Caco-2 (cell line): ENCODE measurements at regions not wholly inside any gene's neighbourhood (a gene's known extent, or its start where the extent isn't known, plus 50 kb on each side); places are given as distances from the start of the nearest gene placed in this dataset.

Experiments used
- BruUV-seq: library from RNA; stranded (reverse); fragments of 400-500 nt; replicated peaks from 2 replicates; lab custom pipeline; 2021; lab: Mats Ljungman, UMichigan
- CTCF ChIA-PET: fragments of 300-600 bp; sonication (Branson Sonifier 250); formaldehyde crosslinking; loops from one replicate; lab custom pipeline; 2022; ENCODE audit warnings: antibody characterized with exemption; lab: Charles Lee
- POLR2A ChIA-PET: fragments of 300-600 bp; sonication (Branson Sonifier 250); formaldehyde crosslinking; loops from one replicate; lab custom pipeline; 2022; ENCODE audit warnings: antibody characterized with exemption; lab: Charles Lee
- DNase-seq, 2 experiments: peaks; one replicate each; pipeline versions ENCODE4 v3.0.0 to v3.0.0-alpha.2; 2020 to 2022
- H3K27me3 ChIP-seq: replicated peaks from 2 replicates; pipeline ENCODE4 v1.6.0; 2011; ENCODE audit warnings: low read length; ENCODE audit not compliant: control insufficient read depth, insufficient read depth
- H3K36me3 ChIP-seq: 2 replicates; pipeline ENCODE4 v1.5.1; 2011; ENCODE audit warnings: low read length; ENCODE audit not compliant: control insufficient read depth, insufficient read depth
- H3K4me1 ChIP-seq: fragments of 250-450 bp; sonication (Bioruptor Pico); 2 replicates; pipeline ENCODE4 v1.5.1; 2020; ENCODE audit warnings: mild to moderate bottlenecking
- H3K4me3 ChIP-seq: 2 replicates; pipeline ENCODE4 v1.5.1; 2011; ENCODE audit warnings: low read depth, mild to moderate bottlenecking, control low read depth, low read length
- H3K9me3 ChIP-seq: fragments of 250-450 bp; sonication (Bioruptor Pico); 2 replicates; pipeline ENCODE4 v1.5.1; 2020; ENCODE audit warnings: mild to moderate bottlenecking, moderate library complexity
- H3K27ac Mint-ChIP-seq: one replicate; pipeline ENCODE4 v1.8.0; 2022; ENCODE audit warnings: mixed read lengths; ENCODE audit not compliant: unreplicated experiment
- H3K27me3 Mint-ChIP-seq: one replicate; pipeline ENCODE4 v1.8.0; 2022; ENCODE audit warnings: mixed read lengths; ENCODE audit not compliant: insufficient read depth, unreplicated experiment
- H3K36me3 Mint-ChIP-seq: one replicate; pipeline ENCODE4 v1.8.0; 2022; ENCODE audit warnings: mild to moderate bottlenecking, mixed read lengths; ENCODE audit not compliant: insufficient read depth, unreplicated experiment
- H3K4me1 Mint-ChIP-seq: one replicate; pipeline ENCODE4 v1.8.0; 2022; ENCODE audit warnings: low read depth, mixed read lengths; ENCODE audit not compliant: unreplicated experiment
- H3K4me3 Mint-ChIP-seq: one replicate; pipeline ENCODE4 v1.8.0; 2022; ENCODE audit warnings: mild to moderate bottlenecking, moderate library complexity, mixed read lengths; ENCODE audit not compliant: unreplicated experiment
- H3K9me3 Mint-ChIP-seq: one replicate; pipeline ENCODE4 v1.8.0; 2022; ENCODE audit warnings: mixed read lengths; ENCODE audit not compliant: unreplicated experiment
- intact Hi-C: fragments of 100-400 bp; cut with micrococcal nuclease; formaldehyde crosslinking; loops from one replicate; pipeline ENCODE4 v1.10.0; 2022; ENCODE audit not compliant: unreplicated experiment
- TF ChIP-seq, protein P1 (sequence below), 2 experiments: fragments of 200-600 bp in 1 of 2; IDR thresholded peaks; 1 replicate in 1 of 2; 2 replicates in 1 of 2; pipeline versions ENCODE4 v1.5.1 to v1.8.0; 2011 to 2022; ENCODE audit warnings: antibody characterized with exemption in 1 of 2, control low read depth in 1 of 2, inconsistent platforms in 1 of 2, low read depth in 1 of 2, low read length in 1 of 2, mild to moderate bottlenecking in 1 of 2, moderate library complexity in 1 of 2; ENCODE audit not compliant: insufficient read depth in 1 of 2, severe bottlenecking in 1 of 2, unreplicated experiment in 1 of 2

- DNase-seq, result no peak
- no peak overlapping the region for H3K27ac Mint-ChIP-seq
- TF ChIP-seq, protein P1, sequence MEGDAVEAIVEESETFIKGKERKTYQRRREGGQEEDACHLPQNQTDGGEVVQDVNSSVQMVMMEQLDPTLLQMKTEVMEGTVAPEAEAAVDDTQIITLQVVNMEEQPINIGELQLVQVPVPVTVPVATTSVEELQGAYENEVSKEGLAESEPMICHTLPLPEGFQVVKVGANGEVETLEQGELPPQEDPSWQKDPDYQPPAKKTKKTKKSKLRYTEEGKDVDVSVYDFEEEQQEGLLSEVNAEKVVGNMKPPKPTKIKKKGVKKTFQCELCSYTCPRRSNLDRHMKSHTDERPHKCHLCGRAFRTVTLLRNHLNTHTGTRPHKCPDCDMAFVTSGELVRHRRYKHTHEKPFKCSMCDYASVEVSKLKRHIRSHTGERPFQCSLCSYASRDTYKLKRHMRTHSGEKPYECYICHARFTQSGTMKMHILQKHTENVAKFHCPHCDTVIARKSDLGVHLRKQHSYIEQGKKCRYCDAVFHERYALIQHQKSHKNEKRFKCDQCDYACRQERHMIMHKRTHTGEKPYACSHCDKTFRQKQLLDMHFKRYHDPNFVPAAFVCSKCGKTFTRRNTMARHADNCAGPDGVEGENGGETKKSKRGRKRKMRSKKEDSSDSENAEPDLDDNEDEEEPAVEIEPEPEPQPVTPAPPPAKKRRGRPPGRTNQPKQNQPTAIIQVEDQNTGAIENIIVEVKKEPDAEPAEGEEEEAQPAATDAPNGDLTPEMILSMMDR (IDR thresholded peaks at IDR 0.05; ENCODE audit: insufficient read depth in 1 of 2, low read depth in 1 of 2, low read length in 1 of 2, severe bottlenecking in 1 of 2, unreplicated experiment in 1 of 2), result no peak
- H3K4me3 ChIP-seq, result no peak overlapping the region
- peaks cover 5% of the 10 kb centered on the region for H3K27me3 Mint-ChIP-seq
- H3K4me1 Mint-ChIP-seq, result no peaks in the 10 kb centered on the region
- no peaks in the 10 kb centered on the region for H3K9me3 ChIP-seq
- no peaks in the 10 kb centered on the region for H3K4me1 ChIP-seq
- BruUV-seq, result no TSS peak
- no peaks in the 10 kb centered on the region for H3K36me3 Mint-ChIP-seq
- no peak overlapping the region for H3K4me3 Mint-ChIP-seq
- CTCF ChIA-PET, result no interaction called here
- no peaks in the 10 kb centered on the region for H3K27me3 ChIP-seq
- POLR2A ChIA-PET, result no interaction called here
- no peaks in the 10 kb centered on the region for H3K9me3 Mint-ChIP-seq
- H3K36me3 ChIP-seq, result no peaks in the 10 kb centered on the region
- intact Hi-C loops, result loop anchor here (10.0 kb wide), 1 partner anchor 895 kb away; no protein-coding TSS in a partner anchor
These were observed 132.7 kb upstream of the RAP2B start for GRCh38 chr3:153029350-153029749.

DNA sequence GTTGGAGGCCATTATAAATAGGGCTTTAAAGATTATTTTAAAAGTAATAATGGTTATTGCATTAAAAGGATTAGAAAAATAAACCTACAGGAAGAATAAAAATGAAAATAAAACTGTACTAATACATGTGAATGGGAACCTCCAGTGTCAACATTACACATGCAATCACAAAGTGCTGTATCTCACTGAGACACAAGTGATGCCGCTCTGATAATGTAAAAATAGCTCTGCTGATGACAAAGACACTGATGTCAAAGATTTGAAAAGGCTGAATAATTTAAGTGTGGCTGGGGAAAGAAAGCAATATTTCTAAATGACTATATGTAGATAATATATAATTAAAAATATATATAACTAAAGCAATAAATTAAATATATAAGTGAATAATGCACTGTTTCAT lies 129.1 kb upstream of the RAP2B start:
- no peak overlapping the region for H3K4me3 ChIP-seq
- intact Hi-C loops, result no loop called here
- ChIA-PET POLR2A (no interaction called here), CTCF (no interaction called here)
- no peaks in the 10 kb centered on the region for H3K4me1 Mint-ChIP-seq
- no peaks in the 10 kb centered on the region for H3K36me3 ChIP-seq
- H3K9me3 ChIP-seq, result no peaks in the 10 kb centered on the region
- H3K27me3 ChIP-seq, result no peaks in the 10 kb centered on the region; the same call in 1 of the 2 replicates
- no TSS peak for BruUV-seq
- H3K27ac Mint-ChIP-seq, result no peak overlapping the region
- TF ChIP-seq, protein P1 (IDR thresholded peaks at IDR 0.05; ENCODE audit: insufficient read depth in 1 of 2, low read depth in 1 of 2, low read length in 1 of 2, severe bottlenecking in 1 of 2, unreplicated experiment in 1 of 2), result no peak
- H3K4me3 Mint-ChIP-seq, result no peak overlapping the region
- H3K4me1 ChIP-seq, result no peaks in the 10 kb centered on the region
- no peak for DNase-seq
- no peaks in the 10 kb centered on the region for H3K36me3 Mint-ChIP-seq
- no peaks in the 10 kb centered on the region for H3K9me3 Mint-ChIP-seq
- peaks cover 5% of the 10 kb centered on the region for H3K27me3 Mint-ChIP-seq

GRCh38 chr3:153036846-153037245 lies 125.2 kb upstream of the RAP2B start:
- H3K27me3 ChIP-seq, result no peaks in the 10 kb centered on the region; the same call in 1 of the 2 replicates
- intact Hi-C loops, result no loop called here
- H3K4me3 ChIP-seq, result no peak overlapping the region
- no peaks in the 10 kb centered on the region for H3K9me3 Mint-ChIP-seq
- no peaks in the 10 kb centered on the region for H3K9me3 ChIP-seq
- H3K27ac Mint-ChIP-seq, result no peak overlapping the region
- BruUV-seq, result no TSS peak
- no peaks in the 10 kb centered on the region for H3K36me3 ChIP-seq
- no peaks in the 10 kb centered on the region for H3K27me3 Mint-ChIP-seq
- ChIA-PET POLR2A (no interaction called here), CTCF (no interaction called here)
- DNase-seq, result no peak
- no peaks in the 10 kb centered on the region for H3K36me3 Mint-ChIP-seq
- H3K4me3 Mint-ChIP-seq, result no peak overlapping the region
- H3K4me1 Mint-ChIP-seq, result no peaks in the 10 kb centered on the region
- TF ChIP-seq, protein P1 (IDR thresholded peaks at IDR 0.05; ENCODE audit: insufficient read depth in 1 of 2, low read depth in 1 of 2, low read length in 1 of 2, severe bottlenecking in 1 of 2, unreplicated experiment in 1 of 2), result no peak
- H3K4me1 ChIP-seq, result no peaks in the 10 kb centered on the region
